Ascending aorta (tissue), 2 donors: ENCODE measurements at regions not wholly inside any gene's neighbourhood (a gene's known extent, or its start where the extent isn't known, plus 50 kb on each side); places are given as distances from the start of the nearest gene placed in this dataset.

Source experiments
- DNase-seq, 2 donors: peaks; one replicate each; pipeline ENCODE4 v3.0.0-alpha.2; 2019; ENCODE audit warnings: low spot score in 2 of 2
- H3K27ac ChIP-seq, 2 donors: fragments of 200-600 bp; sonication (generic); one replicate each; pipeline ENCODE4 v1.5.1; 2016 to 2017; ENCODE audit warnings: mild to moderate bottlenecking in 1 of 2
- H3K27me3 ChIP-seq: fragments of 200-600 bp; sonication (generic); one replicate; pipeline ENCODE4 v1.5.1; 2017
- H3K36me3 ChIP-seq, 2 donors: fragments of 200-600 bp; sonication (generic); one replicate each; pipeline ENCODE4 v1.5.1; 2016
- H3K4me1 ChIP-seq, 2 donors: fragments of 200-600 bp; sonication (generic); one replicate each; pipeline ENCODE4 v1.5.1; 2016 to 2017; ENCODE audit warnings: mild to moderate bottlenecking in 1 of 2
- H3K4me3 ChIP-seq, 2 donors: fragments of 200-600 bp; sonication (generic); one replicate each; pipeline ENCODE4 v1.5.1; 2016 to 2017; ENCODE audit warnings: mild to moderate bottlenecking in 1 of 2
- H3K9me3 ChIP-seq, 2 donors: fragments of 200-600 bp; sonication (generic); one replicate each; pipeline ENCODE4 v1.5.1; 2016
- CTCF ChIP-seq, 3 experiments: fragments of 200-600 bp in 2 of 3; fragments of 450-650 bp in 1 of 3; sonication (generic) in 2 of 3; IDR thresholded peaks; one replicate each; pipeline ENCODE4 v1.5.1; 2016 to 2019; ENCODE audit warnings: antibody characterized with exemption in 3 of 3, mild to moderate bottlenecking in 1 of 3, moderate library complexity in 1 of 3
- intact Hi-C: fragments of 100-400 bp; cut with DNase I; formaldehyde crosslinking; loops from one replicate; pipeline ENCODE4 v1.15.1; 2023

- intact Hi-C loops = no loop called here
- H3K4me3 ChIP-seq = no peak overlapping the region
- DNase-seq = no peak
- no peak overlapping the region for H3K27ac ChIP-seq
- TF ChIP-seq CTCF (IDR thresholded peaks at IDR 0.05) = no peak
- no peaks in the 10 kb centered on the region for H3K27me3 ChIP-seq
- no peaks in the 10 kb centered on the region for H3K4me1 ChIP-seq
- H3K36me3 ChIP-seq = no peaks in the 10 kb centered on the region
- H3K9me3 ChIP-seq = no peaks in the 10 kb centered on the region
Observed at GRCh38 chr4:53920116-53920515, 144.3 kb downstream of the CHIC2 start.

- Histone ChIP-seq H3K4me1 (no peaks in the 10 kb centered on the region), H3K27me3 (no peaks in the 10 kb centered on the region), H3K36me3 (no peaks in the 10 kb centered on the region), H3K9me3 (no peaks in the 10 kb centered on the region), H3K4me3 (no peak overlapping the region), H3K27ac (no peak overlapping the region)
- intact Hi-C loops = no loop called here
- no peak for TF ChIP-seq CTCF (IDR thresholded peaks at IDR 0.05)
- DNase-seq = no peak
Observed at GRCh38 chr4:53919535-53919934, 144.9 kb downstream of the CHIC2 start.

- TF ChIP-seq CTCF (IDR thresholded peaks at IDR 0.05) = no peak
- H3K27me3 ChIP-seq = no peaks in the 10 kb centered on the region
- intact Hi-C loops = no loop called here
Observed at GRCh38 chr4:53917729-53918128, 146.7 kb downstream of the CHIC2 start.

GRCh38 chr4:53916431-53916889, 147.9 kb downstream of the CHIC2 start:
- Histone ChIP-seq H3K9me3 (no peaks in the 10 kb centered on the region), H3K27me3 (no peaks in the 10 kb centered on the region), H3K4me3 (no peak overlapping the region), H3K36me3 (no peaks in the 10 kb centered on the region), H3K27ac (no peak overlapping the region), H3K4me1 (no peaks in the 10 kb centered on the region)
- intact Hi-C loops = no loop called here
- DNase-seq = no peak
- TF ChIP-seq CTCF (IDR thresholded peaks at IDR 0.05) = no peak

More at GRCh38 chr4:53917729-53918128, 146.7 kb downstream of the CHIC2 start:
- Histone ChIP-seq H3K4me3 (no peak overlapping the region), H3K27ac (no peak overlapping the region), H3K36me3 (no peaks in the 10 kb centered on the region), H3K4me1 (no peaks in the 10 kb centered on the region), H3K9me3 (no peaks in the 10 kb centered on the region)
- no peak for DNase-seq

GRCh38 chr4:53914313-53915016, 149.9 kb downstream of the CHIC2 start:
- H3K27me3 ChIP-seq = no peaks in the 10 kb centered on the region
- no peak for TF ChIP-seq CTCF (IDR thresholded peaks at IDR 0.05)
- intact Hi-C loops = loop anchor here (2.0 kb wide), 1 partner anchor 14 kb away; no protein-coding TSS in a partner anchor
- H3K4me1 ChIP-seq = no peaks in the 10 kb centered on the region
- no peak overlapping the region for H3K27ac ChIP-seq
- no peak for DNase-seq
- H3K9me3 ChIP-seq = no peaks in the 10 kb centered on the region
- H3K36me3 ChIP-seq = no peaks in the 10 kb centered on the region
- no peak overlapping the region for H3K4me3 ChIP-seq
